OCI-LY7 (cell line): ENCODE measurements at regions not wholly inside any gene's neighbourhood (a gene's known extent, or its start where the extent isn't known, plus 50 kb on each side); places are given as distances from the start of the nearest gene placed in this dataset.

Experiments used
- BruUV-seq: library from RNA; stranded (reverse); fragments of 400-500 nt; replicated peaks from 2 replicates; lab custom pipeline; 2021; lab: Mats Ljungman, UMichigan
- CTCF ChIA-PET: fragments of 300-600 bp; sonication (Branson Sonifier 250); formaldehyde crosslinking; loops from one replicate; lab custom pipeline; 2022; ENCODE audit warnings: antibody characterized with exemption; ENCODE audit not compliant: unreplicated experiment; lab: Charles Lee
- POLR2A ChIA-PET: fragments of 300-600 bp; sonication (Branson Sonifier 250); formaldehyde crosslinking; loops from one replicate; lab custom pipeline; 2022; ENCODE audit warnings: antibody characterized with exemption; lab: Charles Lee
- DNase-seq: peaks from one replicate; pipeline ENCODE4 v3.0.0-alpha.2; 2015; ENCODE audit warnings: low spot score
- H2AFZ ChIP-seq: fragments of 200-600 bp; sonication (generic), shearing (Covaris generic); 2 replicates; pipeline ENCODE4 v1.6.1; 2014; ENCODE audit warnings: mild to moderate bottlenecking, antibody characterized with exemption, low read length, moderate library complexity
- H3K27ac ChIP-seq: fragments of 200-600 bp; sonication (generic); 2 replicates; pipeline ENCODE4 v1.5.1; 2014; ENCODE audit warnings: mixed run types, low read depth, mild to moderate bottlenecking, moderate library complexity, low read length, inconsistent platforms; ENCODE audit not compliant: poor library complexity, severe bottlenecking
- H3K36me3 ChIP-seq: fragments of 200-600 bp; sonication (generic); 2 replicates; pipeline ENCODE4 v1.6.1; 2014; ENCODE audit warnings: mild to moderate bottlenecking, antibody characterized with exemption, low read length, moderate library complexity, mixed read lengths; ENCODE audit not compliant: insufficient read depth
- H3K4me1 ChIP-seq: fragments of 200-600 bp; sonication (generic); 2 replicates; pipeline ENCODE4 v1.5.1; 2014; ENCODE audit warnings: mild to moderate bottlenecking, low read length; ENCODE audit not compliant: insufficient read depth, poor library complexity, severe bottlenecking
- H3K4me2 ChIP-seq: fragments of 200-600 bp; sonication (generic); 2 replicates; pipeline ENCODE4 v1.6.1; 2014; ENCODE audit warnings: mild to moderate bottlenecking, low read length
- H3K4me3 ChIP-seq: fragments of 200-600 bp; sonication (generic); 2 replicates; pipeline ENCODE4 v1.5.1; 2014; ENCODE audit warnings: mild to moderate bottlenecking, low read depth, low read length; ENCODE audit not compliant: poor library complexity, severe bottlenecking
- H3K79me2 ChIP-seq: fragments of 200-600 bp; sonication (generic); 2 replicates; pipeline ENCODE4 v1.6.1; 2016; ENCODE audit warnings: low read depth, mild to moderate bottlenecking, low read length, moderate library complexity, mixed read lengths; ENCODE audit not compliant: insufficient read depth
- H3K9me2 ChIP-seq: fragments of 200-600 bp; sonication (generic); 2 replicates; pipeline ENCODE4 v1.6.1; 2016; ENCODE audit warnings: mild to moderate bottlenecking, low read length, mixed read lengths; ENCODE audit not compliant: insufficient read depth
- H3K9me3 ChIP-seq: fragments of 200-600 bp; sonication (generic); 2 replicates; pipeline ENCODE4 v1.6.1; 2014; ENCODE audit warnings: mild to moderate bottlenecking, mixed run types, low read length, mixed read lengths
- H4K20me1 ChIP-seq: fragments of 200-600 bp; sonication (generic); 2 replicates; pipeline ENCODE4 v1.6.1; 2014; ENCODE audit warnings: mild to moderate bottlenecking, antibody characterized with exemption, low read length, moderate library complexity, mixed read lengths; ENCODE audit not compliant: insufficient read depth
- EZH2phosphoT487 ChIP-seq: fragments of 200-600 bp; sonication (generic); IDR thresholded peaks from 2 replicates; pipeline ENCODE4 v1.6.1; 2018; ENCODE audit warnings: low read depth, borderline replicate concordance, mild to moderate bottlenecking, mixed run types, antibody characterized with exemption, low read length, moderate library complexity, mixed read lengths
- intact Hi-C: fragments of 100-400 bp; cut with micrococcal nuclease; formaldehyde crosslinking; loops from one replicate; pipeline ENCODE4 v1.10.0; 2022; ENCODE audit not compliant: unreplicated experiment
- TF ChIP-seq, protein P1 (sequence below): fragments of 200-600 bp; sonication (generic); conservative IDR thresholded peaks from 2 replicates; pipeline ENCODE4 v1.5.1; 2014; ENCODE audit warnings: mild to moderate bottlenecking, antibody characterized with exemption, low read length, moderate library complexity, mixed read lengths

DNA sequence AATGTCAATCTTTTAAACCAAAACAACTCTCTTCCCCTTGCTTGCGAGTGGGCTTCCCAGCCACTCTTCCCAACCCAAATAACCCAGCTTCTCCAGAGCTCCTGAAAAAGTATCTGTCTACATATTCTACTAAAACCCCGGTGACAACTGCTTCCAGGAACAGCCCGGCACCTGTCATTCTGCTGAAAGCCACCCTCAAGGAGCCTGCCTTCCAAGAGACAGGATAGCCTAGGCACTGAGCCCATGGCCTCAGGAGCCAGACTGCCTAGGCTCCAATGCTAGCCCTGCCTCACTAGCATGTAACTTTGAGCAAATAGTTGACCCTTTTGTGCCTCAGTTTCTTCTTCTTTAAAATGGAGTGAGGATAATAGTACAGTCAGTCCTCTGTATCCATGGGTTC, 459.8 kb downstream of the SOX6 start:
- no peaks in the 10 kb centered on the region for H4K20me1 ChIP-seq
- H3K36me3 ChIP-seq, result no peaks in the 10 kb centered on the region
- no peak for TF ChIP-seq EZH2phosphoT487
- TF ChIP-seq, protein P1, sequence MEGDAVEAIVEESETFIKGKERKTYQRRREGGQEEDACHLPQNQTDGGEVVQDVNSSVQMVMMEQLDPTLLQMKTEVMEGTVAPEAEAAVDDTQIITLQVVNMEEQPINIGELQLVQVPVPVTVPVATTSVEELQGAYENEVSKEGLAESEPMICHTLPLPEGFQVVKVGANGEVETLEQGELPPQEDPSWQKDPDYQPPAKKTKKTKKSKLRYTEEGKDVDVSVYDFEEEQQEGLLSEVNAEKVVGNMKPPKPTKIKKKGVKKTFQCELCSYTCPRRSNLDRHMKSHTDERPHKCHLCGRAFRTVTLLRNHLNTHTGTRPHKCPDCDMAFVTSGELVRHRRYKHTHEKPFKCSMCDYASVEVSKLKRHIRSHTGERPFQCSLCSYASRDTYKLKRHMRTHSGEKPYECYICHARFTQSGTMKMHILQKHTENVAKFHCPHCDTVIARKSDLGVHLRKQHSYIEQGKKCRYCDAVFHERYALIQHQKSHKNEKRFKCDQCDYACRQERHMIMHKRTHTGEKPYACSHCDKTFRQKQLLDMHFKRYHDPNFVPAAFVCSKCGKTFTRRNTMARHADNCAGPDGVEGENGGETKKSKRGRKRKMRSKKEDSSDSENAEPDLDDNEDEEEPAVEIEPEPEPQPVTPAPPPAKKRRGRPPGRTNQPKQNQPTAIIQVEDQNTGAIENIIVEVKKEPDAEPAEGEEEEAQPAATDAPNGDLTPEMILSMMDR, result no peak
- no peaks in the 10 kb centered on the region for H3K4me1 ChIP-seq
- no peaks in the 10 kb centered on the region for H3K9me3 ChIP-seq
- no peak overlapping the region for H3K4me3 ChIP-seq
- intact Hi-C loops, result no loop called here
- H2AFZ ChIP-seq, result no peak overlapping the region
- H3K27ac ChIP-seq, result no peak overlapping the region
- DNase-seq, result no peak
- no peaks in the 10 kb centered on the region for H3K79me2 ChIP-seq
- BruUV-seq, result no TSS peak
- no peaks in the 10 kb centered on the region for H3K9me2 ChIP-seq
- CTCF ChIA-PET, result no interaction called here
- no peak overlapping the region for H3K4me2 ChIP-seq
- POLR2A ChIA-PET, result interaction anchor here (0.9 kb wide), 1 partner anchor 20 kb away, joined by 4 read pairs; no protein-coding TSS in a partner anchor

DNA sequence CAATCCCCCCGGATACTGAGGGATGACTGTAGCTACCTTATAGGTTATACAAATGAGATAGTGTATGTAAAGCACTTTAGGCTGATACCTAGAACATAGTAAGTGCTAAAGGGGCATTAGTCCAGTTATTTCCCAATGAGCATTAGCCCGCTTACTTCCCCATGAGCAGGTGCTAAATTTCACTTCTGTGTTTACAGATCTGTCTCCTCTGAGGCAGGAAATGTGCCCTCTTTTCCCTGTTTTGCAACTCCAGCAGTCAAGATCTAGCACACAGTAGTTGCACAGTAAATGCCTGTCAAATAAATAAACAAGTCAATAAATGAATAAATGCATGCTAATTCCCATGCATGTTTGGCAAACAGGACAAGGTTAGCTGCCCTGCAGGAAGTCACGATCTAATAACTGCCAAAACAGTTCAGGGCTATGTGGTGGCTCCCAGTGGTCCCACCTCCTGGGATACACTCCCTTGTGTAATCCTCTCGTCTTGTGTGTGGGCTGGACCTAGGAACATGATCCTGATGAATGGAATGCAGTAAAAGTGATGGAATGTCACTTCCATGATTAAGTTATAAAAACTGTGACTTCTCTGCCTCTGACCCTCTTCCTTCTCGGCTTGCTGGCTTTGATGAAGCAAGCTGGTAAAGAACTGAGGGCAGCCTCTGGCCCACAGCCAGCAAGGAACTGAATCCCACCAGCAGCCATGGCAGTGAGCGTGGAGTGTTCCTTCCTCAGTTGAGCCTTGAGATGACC, 459.0 kb downstream of the SOX6 start:
- Histone ChIP-seq H3K4me2 (no peak overlapping the region), H2AFZ (no peak overlapping the region), H3K36me3 (no peaks in the 10 kb centered on the region), H3K4me3 (no peak overlapping the region), H3K27ac (no peak overlapping the region), H3K9me2 (no peaks in the 10 kb centered on the region), H3K9me3 (no peaks in the 10 kb centered on the region), H3K4me1 (no peaks in the 10 kb centered on the region), H4K20me1 (no peaks in the 10 kb centered on the region), H3K79me2 (no peaks in the 10 kb centered on the region)
- CTCF ChIA-PET, result no interaction called here
- intact Hi-C loops, result no loop called here
- no peak for DNase-seq
- BruUV-seq, result no TSS peak
- TF ChIP-seq, protein P1, result no peak
- no peak for TF ChIP-seq EZH2phosphoT487
- POLR2A ChIA-PET, result interaction anchor here (0.5 to 0.9 kb wide), 2 partner anchors 21 to 29 kb away, joined by 3 to 4 read pairs; no protein-coding TSS in a partner anchor

DNA sequence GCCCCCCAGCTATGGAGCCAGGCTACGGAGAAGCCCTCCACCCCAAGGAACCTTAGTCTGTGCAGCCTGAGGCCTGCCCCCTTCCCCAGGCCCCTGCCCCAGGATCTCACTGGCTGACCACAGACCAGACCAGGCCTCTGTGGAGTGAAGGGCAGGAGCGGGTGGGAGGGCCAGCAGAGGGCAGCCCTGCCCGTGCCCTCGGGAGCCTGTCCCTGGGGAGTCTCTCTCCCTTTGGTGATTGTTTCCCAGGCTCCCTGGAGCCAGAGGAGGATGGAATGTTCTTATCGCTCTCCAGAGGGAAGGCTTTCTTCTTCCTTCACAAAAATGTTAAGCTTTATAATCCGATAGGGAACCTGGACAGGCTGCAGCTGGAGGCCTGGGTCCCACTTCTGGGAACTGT, 455.3 kb downstream of the SOX6 start:
- no peak overlapping the region for H3K27ac ChIP-seq
- no peak for DNase-seq
- no peak overlapping the region for H2AFZ ChIP-seq
- no TSS peak for BruUV-seq
- ChIA-PET CTCF (no interaction called here), POLR2A (interaction anchor here (0.6 kb wide), 1 partner anchor 361 kb away, joined by 3 read pairs; no protein-coding TSS in a partner anchor)
- H3K36me3 ChIP-seq, result no peaks in the 10 kb centered on the region
- no peak for TF ChIP-seq EZH2phosphoT487
- TF ChIP-seq, protein P1, result no peak
- no peaks in the 10 kb centered on the region for H3K9me2 ChIP-seq
- intact Hi-C loops, result no loop called here
- H3K4me3 ChIP-seq, result no peak overlapping the region
- H3K4me1 ChIP-seq, result no peaks in the 10 kb centered on the region
- no peaks in the 10 kb centered on the region for H4K20me1 ChIP-seq
- H3K9me3 ChIP-seq, result no peaks in the 10 kb centered on the region
- H3K79me2 ChIP-seq, result no peaks in the 10 kb centered on the region
- no peak overlapping the region for H3K4me2 ChIP-seq
